Brain microvascular endothelial cell (primary cell): ENCODE measurements at regions not wholly inside any gene's neighbourhood (a gene's known extent, or its start where the extent isn't known, plus 50 kb on each side); places are given as distances from the start of the nearest gene placed in this dataset.

Experiments
- DNase-seq: peaks from one replicate; pipeline ENCODE4 v3.0.0-alpha.2; 2020
- H3K27ac ChIP-seq: fragments of 250-450 bp; sonication (Bioruptor Pico); 2 replicates; pipeline ENCODE4 v1.5.1; 2020; ENCODE audit warnings: mild to moderate bottlenecking, moderate library complexity
- H3K27me3 ChIP-seq: fragments of 250-450 bp; sonication (Bioruptor Pico); replicated peaks from 2 replicates; pipeline ENCODE4 v1.5.1; 2020; ENCODE audit warnings: mild to moderate bottlenecking
- H3K36me3 ChIP-seq: fragments of 250-450 bp; sonication (Bioruptor Pico); replicated peaks from 2 replicates; pipeline ENCODE4 v1.5.1; 2020; ENCODE audit warnings: mild to moderate bottlenecking
- H3K4me3 ChIP-seq: 2 replicates; pipeline ENCODE4 v1.5.1; 2011; ENCODE audit warnings: low read depth, mild to moderate bottlenecking, control low read depth, low read length, moderate library complexity
- CTCF ChIP-seq: IDR thresholded peaks from 2 replicates; pipeline ENCODE4 v1.5.1; 2011; ENCODE audit warnings: low read depth, mild to moderate bottlenecking, moderate library complexity, low read length, control low read depth, inconsistent platforms; ENCODE audit errors: missing control alignments
- in situ Hi-C: cut with HindIII; loops from 2 replicates; pipeline ENCODE4 v1.10.0; 2017; ENCODE audit warnings: low sequenced_read_pairs, low pct_ligation_motif_present

- no peak overlapping the region for H3K27ac ChIP-seq
- no peaks in the 10 kb centered on the region for H3K36me3 ChIP-seq
- TF ChIP-seq CTCF, result peak; percentile 58
- no peak overlapping the region for H3K4me3 ChIP-seq
- H3K27me3 ChIP-seq, result no peaks in the 10 kb centered on the region
- in situ Hi-C loops, result no loop called here
- no peak for DNase-seq
These were observed 219.0 kb downstream of the BMP7 start for GRCh38 chr20:57047281-57048026.

- Histone ChIP-seq H3K27me3 (no peaks in the 10 kb centered on the region), H3K4me3 (no peak overlapping the region), H3K36me3 (no peaks in the 10 kb centered on the region), H3K27ac (no peak overlapping the region)
- peak; percentile 42 for DNase-seq
- in situ Hi-C loops, result no loop called here
- TF ChIP-seq CTCF, result peak; percentile 79
These were observed 218.2 kb downstream of the BMP7 start for GRCh38 chr20:57048027-57048869.

GRCh38 chr20:57049296-57049695, 217.1 kb downstream of the BMP7 start:
- in situ Hi-C loops, result no loop called here
- H3K27me3 ChIP-seq, result no peaks in the 10 kb centered on the region
- no peak for TF ChIP-seq CTCF
- no peak overlapping the region for H3K4me3 ChIP-seq
- no peak overlapping the region for H3K27ac ChIP-seq
- H3K36me3 ChIP-seq, result no peaks in the 10 kb centered on the region
- DNase-seq, result no peak

- no peak for DNase-seq
- H3K36me3 ChIP-seq, result no peaks in the 10 kb centered on the region
- no peak overlapping the region for H3K27ac ChIP-seq
- H3K4me3 ChIP-seq, result no peak overlapping the region
- H3K27me3 ChIP-seq, result no peaks in the 10 kb centered on the region
- TF ChIP-seq CTCF, result no peak
- in situ Hi-C loops, result no loop called here
These were observed 215.3 kb downstream of the BMP7 start for GRCh38 chr20:57051096-57051495.

- no peak for DNase-seq
- Histone ChIP-seq H3K36me3 (no peaks in the 10 kb centered on the region), H3K27ac (no peak overlapping the region), H3K4me3 (no peak overlapping the region), H3K27me3 (no peaks in the 10 kb centered on the region)
- no peak for TF ChIP-seq CTCF
- in situ Hi-C loops, result no loop called here
These were observed 213.4 kb downstream of the BMP7 start for GRCh38 chr20:57053067-57053466.
